Vagina (tissue), 2 donors: ENCODE measurements at regions not wholly inside any gene's neighbourhood (a gene's known extent, or its start where the extent isn't known, plus 50 kb on each side); places are given as distances from the start of the nearest gene placed in this dataset.

Experiments
- DNase-seq, 2 donors: peaks; one replicate each; pipeline ENCODE4 v3.0.0-alpha.2; 2017; ENCODE audit errors: extremely low spot score in 2 of 2
- H3K27ac ChIP-seq: fragments of 200-600 bp; sonication (generic); one replicate; pipeline ENCODE4 v1.5.1; 2019
- H3K27me3 ChIP-seq: fragments of 200-600 bp; sonication (generic); one replicate; pipeline ENCODE4 v1.5.1; 2019
- H3K36me3 ChIP-seq, 2 donors: fragments of 200-600 bp; sonication (generic); one replicate each; pipeline ENCODE4 v1.5.1; 2017 to 2019
- H3K4me1 ChIP-seq: fragments of 200-600 bp; sonication (generic); one replicate; pipeline ENCODE4 v1.5.1; 2019
- H3K4me3 ChIP-seq, 2 donors: fragments of 200-600 bp; sonication (generic); 1 replicate in 1 of 2; 2 replicates in 1 of 2; pipeline ENCODE4 v1.5.1; 2016 to 2019
- H3K9me3 ChIP-seq: fragments of 200-600 bp; sonication (generic); one replicate; pipeline ENCODE4 v1.5.1; 2019
- POLR2A ChIP-seq, 2 donors: fragments of 450-650 bp; IDR thresholded peaks; one replicate each; pipeline ENCODE4 v1.6.1; 2017; ENCODE audit warnings: antibody characterized with exemption in 2 of 2, mild to moderate bottlenecking in 2 of 2, moderate library complexity in 2 of 2
- POLR2AphosphoS5 ChIP-seq, 2 donors: sonication (generic); formaldehyde crosslinking; IDR thresholded peaks; one replicate each; pipeline ENCODE4 v1.9.0; 2017; ENCODE audit warnings: antibody characterized with exemption in 2 of 2, mild to moderate bottlenecking in 2 of 2, low read depth in 1 of 2; ENCODE audit not compliant: insufficient read depth in 1 of 2
- intact Hi-C: fragments of 100-400 bp; cut with DNase I; formaldehyde crosslinking; loops from one replicate; pipeline ENCODE4 v1.15.1; 2023
- TF ChIP-seq, protein P1 (sequence below), 3 experiments: fragments of 450-650 bp in 2 of 3; fragments of 200-600 bp in 1 of 3; sonication (generic) in 1 of 3; IDR thresholded peaks; one replicate each; pipeline ENCODE4 v1.5.1; 2017 to 2019; ENCODE audit warnings: antibody characterized with exemption in 3 of 3, mild to moderate bottlenecking in 2 of 3, moderate library complexity in 2 of 3

DNA sequence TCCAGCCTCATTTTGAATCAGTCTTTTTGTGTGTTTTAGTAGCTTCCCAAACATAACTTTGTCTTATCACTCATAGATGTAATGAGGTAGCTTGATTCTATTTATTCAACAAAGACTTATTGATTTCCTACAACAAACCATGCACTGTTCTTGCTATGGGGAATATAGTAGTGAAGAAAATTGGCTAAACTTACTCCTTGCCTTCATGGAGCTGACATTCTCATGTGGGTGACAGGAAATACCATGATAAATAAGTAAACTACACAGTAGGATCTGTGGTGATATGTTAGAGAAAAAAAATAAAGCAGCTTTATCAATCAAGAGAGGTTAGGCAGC is 255.7 kb upstream of the TNC start:
- DNase-seq = no peak
- no peaks in the 10 kb centered on the region for H3K36me3 ChIP-seq
- H3K9me3 ChIP-seq = no peaks in the 10 kb centered on the region
- intact Hi-C loops = no loop called here
- H3K4me3 ChIP-seq = no peak overlapping the region
- TF ChIP-seq, protein P1, sequence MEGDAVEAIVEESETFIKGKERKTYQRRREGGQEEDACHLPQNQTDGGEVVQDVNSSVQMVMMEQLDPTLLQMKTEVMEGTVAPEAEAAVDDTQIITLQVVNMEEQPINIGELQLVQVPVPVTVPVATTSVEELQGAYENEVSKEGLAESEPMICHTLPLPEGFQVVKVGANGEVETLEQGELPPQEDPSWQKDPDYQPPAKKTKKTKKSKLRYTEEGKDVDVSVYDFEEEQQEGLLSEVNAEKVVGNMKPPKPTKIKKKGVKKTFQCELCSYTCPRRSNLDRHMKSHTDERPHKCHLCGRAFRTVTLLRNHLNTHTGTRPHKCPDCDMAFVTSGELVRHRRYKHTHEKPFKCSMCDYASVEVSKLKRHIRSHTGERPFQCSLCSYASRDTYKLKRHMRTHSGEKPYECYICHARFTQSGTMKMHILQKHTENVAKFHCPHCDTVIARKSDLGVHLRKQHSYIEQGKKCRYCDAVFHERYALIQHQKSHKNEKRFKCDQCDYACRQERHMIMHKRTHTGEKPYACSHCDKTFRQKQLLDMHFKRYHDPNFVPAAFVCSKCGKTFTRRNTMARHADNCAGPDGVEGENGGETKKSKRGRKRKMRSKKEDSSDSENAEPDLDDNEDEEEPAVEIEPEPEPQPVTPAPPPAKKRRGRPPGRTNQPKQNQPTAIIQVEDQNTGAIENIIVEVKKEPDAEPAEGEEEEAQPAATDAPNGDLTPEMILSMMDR (IDR thresholded peaks at IDR 0.05) = no peak
- TF ChIP-seq POLR2AphosphoS5 (IDR thresholded peaks at IDR 0.05; ENCODE audit: insufficient read depth in 1 of 2, low read depth in 1 of 2) (no peak), POLR2A (IDR thresholded peaks at IDR 0.05) (no peak)
- no peaks in the 10 kb centered on the region for H3K27me3 ChIP-seq
- no peak overlapping the region for H3K27ac ChIP-seq
- H3K4me1 ChIP-seq = peaks cover 17% of the 10 kb centered on the region

DNA sequence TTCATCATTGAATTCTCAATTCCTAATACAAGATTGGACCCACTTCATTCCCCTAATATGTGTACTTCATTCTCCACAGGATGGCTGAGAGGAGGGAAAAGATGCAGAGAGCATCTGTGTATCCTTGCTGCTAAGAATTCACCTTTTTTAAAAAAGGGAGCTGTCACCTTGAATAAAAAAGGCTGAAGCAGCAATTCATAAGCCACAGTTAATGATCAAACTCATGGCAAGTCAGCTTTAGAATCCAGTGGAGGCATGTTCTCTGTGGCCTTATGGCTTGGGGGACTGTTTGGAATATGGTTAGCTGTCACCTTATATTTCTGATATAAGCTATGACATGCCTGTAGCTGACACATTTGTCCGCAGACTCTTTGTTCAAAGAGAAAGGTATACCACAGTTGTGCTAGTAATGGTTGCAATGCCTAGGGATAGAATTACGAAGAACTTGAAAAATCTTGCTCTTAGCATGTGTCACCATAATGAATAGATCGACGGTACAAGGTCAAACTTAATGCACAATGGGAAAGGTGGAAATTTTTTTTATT is 256.8 kb upstream of the TNC start:
- Histone ChIP-seq H3K36me3 (no peaks in the 10 kb centered on the region), H3K27me3 (no peaks in the 10 kb centered on the region), H3K27ac (no peak overlapping the region), H3K9me3 (no peaks in the 10 kb centered on the region), H3K4me3 (no peak overlapping the region), H3K4me1 (peaks cover 6% of the 10 kb centered on the region)
- intact Hi-C loops = no loop called here
- no peak for DNase-seq
- TF ChIP-seq, protein P1 (IDR thresholded peaks at IDR 0.05) = no peak
- TF ChIP-seq POLR2AphosphoS5 (IDR thresholded peaks at IDR 0.05; ENCODE audit: insufficient read depth in 1 of 2, low read depth in 1 of 2) (no peak), POLR2A (IDR thresholded peaks at IDR 0.05) (no peak)

GRCh38 chr9:115378241-115378640 is 260.3 kb upstream of the TNC start:
- TF ChIP-seq POLR2AphosphoS5 (IDR thresholded peaks at IDR 0.05; ENCODE audit: insufficient read depth in 1 of 2, low read depth in 1 of 2) (no peak), POLR2A (IDR thresholded peaks at IDR 0.05) (no peak)
- TF ChIP-seq, protein P1 (IDR thresholded peaks at IDR 0.05) = no peak
- intact Hi-C loops = no loop called here
- no peaks in the 10 kb centered on the region for H3K4me1 ChIP-seq
- H3K27ac ChIP-seq = no peak overlapping the region
- no peaks in the 10 kb centered on the region for H3K27me3 ChIP-seq
- no peaks in the 10 kb centered on the region for H3K36me3 ChIP-seq
- no peak for DNase-seq
- H3K9me3 ChIP-seq = peaks cover 5% of the 10 kb centered on the region
- H3K4me3 ChIP-seq = no peak overlapping the region

DNA sequence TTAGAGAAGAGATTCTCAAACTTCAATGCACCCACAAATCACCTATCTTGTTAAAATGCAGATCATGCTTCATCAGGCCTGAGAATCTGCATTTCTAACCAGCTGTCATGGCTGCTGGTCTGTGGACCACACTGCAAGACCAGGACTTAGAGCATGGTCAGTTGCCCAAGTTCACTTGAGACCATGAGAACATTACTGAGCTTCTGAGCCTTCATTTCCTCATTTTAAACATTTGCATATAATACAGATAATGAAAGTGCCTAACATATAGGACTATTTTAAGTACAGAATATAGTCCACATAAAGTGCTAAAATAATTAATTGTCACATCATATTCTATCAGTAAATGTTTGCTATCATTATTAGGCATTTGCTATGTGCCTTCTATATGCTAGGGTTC is 260.8 kb upstream of the TNC start:
- TF ChIP-seq POLR2A (IDR thresholded peaks at IDR 0.05) = no peak
- no peak for TF ChIP-seq POLR2AphosphoS5 (IDR thresholded peaks at IDR 0.05; ENCODE audit: insufficient read depth in 1 of 2, low read depth in 1 of 2)
- TF ChIP-seq, protein P1 (IDR thresholded peaks at IDR 0.05) = no peak
- intact Hi-C loops = no loop called here
- H3K4me3 ChIP-seq = no peak overlapping the region
- H3K4me1 ChIP-seq = no peaks in the 10 kb centered on the region
- no peak for DNase-seq
- peaks cover 5% of the 10 kb centered on the region for H3K9me3 ChIP-seq
- H3K27ac ChIP-seq = no peak overlapping the region
- no peaks in the 10 kb centered on the region for H3K27me3 ChIP-seq
- H3K36me3 ChIP-seq = no peaks in the 10 kb centered on the region

DNA sequence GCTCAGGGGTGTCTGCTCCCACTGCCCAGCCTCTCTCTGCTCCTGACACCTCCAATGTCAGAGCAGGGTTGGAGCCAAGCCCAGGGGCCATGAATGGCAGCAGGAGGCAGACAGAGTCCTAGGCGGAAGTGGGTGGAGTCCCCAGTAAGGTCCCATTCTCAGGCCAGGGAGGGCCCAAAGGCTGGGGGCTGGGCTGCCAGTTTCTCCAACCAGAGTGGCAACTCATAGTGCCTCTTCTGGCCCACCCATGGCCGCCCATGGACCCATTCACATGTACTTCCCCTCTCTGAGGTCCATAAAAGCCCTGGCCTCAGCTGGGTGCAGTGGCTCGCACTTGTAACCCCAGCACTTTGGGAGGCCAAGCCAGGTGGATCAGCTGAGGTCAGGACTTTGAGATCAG is 261.8 kb upstream of the TNC start:
- Histone ChIP-seq H3K27me3 (no peaks in the 10 kb centered on the region), H3K36me3 (no peaks in the 10 kb centered on the region), H3K4me1 (no peaks in the 10 kb centered on the region), H3K27ac (no peak overlapping the region), H3K9me3 (peaks cover 5% of the 10 kb centered on the region), H3K4me3 (no peak overlapping the region)
- intact Hi-C loops = no loop called here
- DNase-seq = no peak
- TF ChIP-seq POLR2AphosphoS5 (IDR thresholded peaks at IDR 0.05; ENCODE audit: insufficient read depth in 1 of 2, low read depth in 1 of 2) = no peak
- TF ChIP-seq, protein P1 (IDR thresholded peaks at IDR 0.05) = no peak
- TF ChIP-seq POLR2A (IDR thresholded peaks at IDR 0.05) = no peak
